GM12874 (cell line): ENCODE measurements at regions not wholly inside any gene's neighbourhood (a gene's known extent, or its start where the extent isn't known, plus 50 kb on each side); places are given as distances from the start of the nearest gene placed in this dataset.

ENCODE experiments used
- CTCF ChIP-seq: IDR thresholded peaks from 2 replicates; pipeline ENCODE4 v1.5.1; 2011; ENCODE audit warnings: low read depth, mild to moderate bottlenecking, control low read depth, low read length, moderate library complexity; ENCODE audit not compliant: insufficient read depth

DNA sequence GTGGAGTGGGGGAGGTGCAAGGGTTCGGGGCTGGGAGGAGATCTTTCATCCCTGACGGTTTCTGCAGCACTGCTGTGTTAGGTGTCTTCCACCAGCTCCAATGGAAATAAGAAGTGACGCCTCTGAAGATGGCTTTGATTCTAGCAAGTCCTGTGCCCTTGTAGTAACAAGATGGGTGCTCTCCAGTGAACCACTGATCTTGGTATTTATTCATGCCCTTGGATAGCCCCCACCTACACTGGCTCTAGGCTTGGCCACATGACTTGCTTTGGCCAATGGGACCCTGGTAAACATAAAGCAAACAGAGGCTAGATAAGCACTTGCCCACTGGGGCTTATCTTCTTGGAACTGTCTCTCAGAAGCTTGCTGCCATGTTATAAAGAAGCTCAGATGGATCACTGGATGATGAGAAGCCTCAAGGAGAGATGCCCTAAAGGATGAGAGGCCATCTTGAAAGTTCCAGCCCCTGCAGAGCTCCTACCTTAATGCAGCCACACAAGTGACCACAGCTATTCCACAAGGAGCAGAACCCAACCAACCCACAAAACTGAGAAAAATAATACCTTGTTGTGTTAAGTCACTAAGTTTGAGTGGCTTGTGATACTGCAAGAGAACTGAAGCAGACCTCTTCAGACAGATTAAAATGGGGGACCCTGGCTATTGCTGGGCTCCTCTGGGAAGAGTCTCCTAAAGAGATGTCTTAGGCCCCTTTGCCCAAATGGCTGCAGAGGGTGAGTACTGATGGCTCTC, 137.9 kb downstream of the PDCD6IP start:
- TF ChIP-seq CTCF, result no peak

- TF ChIP-seq CTCF, result no peak
These were observed 138.6 kb downstream of the PDCD6IP start for GRCh38 chr3:33936921-33937525.

DNA sequence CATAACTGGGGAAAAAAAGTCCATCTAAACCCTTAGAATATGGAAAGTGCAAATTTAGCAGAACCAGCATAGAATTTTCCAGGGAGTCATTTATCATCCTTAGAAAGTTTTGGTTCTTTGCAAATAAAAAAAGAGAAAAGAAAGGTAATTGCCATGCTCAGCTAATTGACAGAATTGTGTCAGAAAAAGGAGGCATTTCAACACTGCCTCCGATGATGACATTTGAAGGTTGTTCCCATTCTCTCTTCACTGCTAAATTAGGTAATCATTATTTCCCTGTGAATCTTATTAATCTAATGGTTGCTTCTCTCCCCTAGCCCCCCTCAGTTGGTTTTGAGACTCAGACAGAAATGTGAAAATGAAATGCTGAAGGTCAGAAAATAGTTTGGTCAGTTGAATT, 139.2 kb downstream of the PDCD6IP start:
- no peak for TF ChIP-seq CTCF

GRCh38 chr3:33940149-33940548, 141.7 kb downstream of the PDCD6IP start:
- TF ChIP-seq CTCF, result no peak

- no peak for TF ChIP-seq CTCF
These were observed 142.3 kb downstream of the PDCD6IP start for GRCh38 chr3:33940736-33941135.

DNA sequence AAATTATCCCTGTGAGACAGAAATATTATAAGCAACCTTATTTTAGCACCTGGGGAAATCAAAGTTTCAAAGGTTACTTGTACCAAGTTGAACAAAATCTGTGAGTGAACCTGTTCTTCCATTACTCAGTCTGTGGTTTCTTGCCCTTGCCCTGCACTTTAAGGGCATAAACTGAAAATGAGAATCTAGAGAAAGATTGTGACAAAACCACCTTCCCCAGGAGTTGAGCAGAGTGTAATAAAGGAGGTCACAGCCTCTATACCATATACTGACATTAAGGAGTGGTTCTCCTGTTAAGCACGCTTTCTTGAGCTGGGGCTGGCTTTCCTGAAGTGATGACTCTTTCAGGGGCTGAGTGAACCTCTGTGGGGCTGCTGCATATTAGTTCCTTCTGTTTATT, 143.4 kb downstream of the PDCD6IP start:
- TF ChIP-seq CTCF, result no peak

GRCh38 chr3:33942483-33943150, 144.2 kb downstream of the PDCD6IP start:
- TF ChIP-seq CTCF, result no peak
